ENCODE measurements at regions not wholly inside any gene's neighbourhood (a gene's known extent, or its start where the extent isn't known, plus 50 kb on each side); places are given as distances from the start of the nearest gene placed in this dataset.
"Not testable (repeated sequence)": the region's sequence is repeated elsewhere in the genome, so short reads cannot be mapped to it uniquely, and the experiment has no call there.

DNA sequence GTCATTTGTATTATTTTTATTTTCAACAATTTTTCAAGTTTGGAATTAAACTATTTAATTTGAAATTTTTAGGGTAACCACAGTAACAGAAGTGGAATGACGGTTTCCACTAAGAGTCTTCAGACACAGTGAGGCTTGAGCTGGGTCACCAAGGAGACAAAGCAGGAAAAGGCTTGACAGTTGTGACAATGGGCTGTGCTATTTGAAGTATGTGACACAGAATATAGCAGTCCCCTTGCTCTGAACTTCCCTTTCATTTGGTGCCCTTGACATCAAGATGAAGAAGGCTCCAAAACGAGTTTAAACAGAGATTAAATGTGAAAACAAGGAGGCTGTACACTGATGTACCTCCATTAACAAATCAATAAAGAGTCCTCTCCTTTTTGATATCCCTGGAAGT lies 265.4 kb upstream of the DLGAP1 start:
- WGBS, 2 donors = 28 to 34% methylated on average over 2 of the region's 2 CpGs
- Histone ChIP-seq H3K27me3 (no peaks in the 10 kb centered on the region), H3K4me3 (replicated peaks in 1 of 3) (no peak overlapping the region), H3K4me1 (no peaks in the 10 kb centered on the region), H3K9me3 (no peaks in the 10 kb centered on the region), H3K36me3 (no peaks in the 10 kb centered on the region), H3K27ac (no peak overlapping the region)
- DNase-seq = no peak
- TF ChIP-seq CTCF (IDR thresholded peaks at IDR 0.05) (no peak), POLR2A (IDR thresholded peaks at IDR 0.05) (no peak)
- intact Hi-C loops (cut with DNase I) = no loop called here

- no peak for DNase-seq
- WGBS, 2 donors = 76 to 88% methylated on average over 1 of the region's 1 CpG
- Histone ChIP-seq H3K36me3 (no peaks in the 10 kb centered on the region), H3K4me3 (replicated peaks in 1 of 3) (no peak overlapping the region), H3K27me3 (no peaks in the 10 kb centered on the region), H3K4me1 (no peaks in the 10 kb centered on the region), H3K27ac (no peak overlapping the region), H3K9me3 (no peaks in the 10 kb centered on the region)
- intact Hi-C loops (cut with DNase I) = no loop called here
- no peak for TF ChIP-seq POLR2A (IDR thresholded peaks at IDR 0.05)
- TF ChIP-seq CTCF (IDR thresholded peaks at IDR 0.05) = no peak
These were observed 250.8 kb upstream of the DLGAP1 start for GRCh38 chr18:4705894-4706293.

DNA sequence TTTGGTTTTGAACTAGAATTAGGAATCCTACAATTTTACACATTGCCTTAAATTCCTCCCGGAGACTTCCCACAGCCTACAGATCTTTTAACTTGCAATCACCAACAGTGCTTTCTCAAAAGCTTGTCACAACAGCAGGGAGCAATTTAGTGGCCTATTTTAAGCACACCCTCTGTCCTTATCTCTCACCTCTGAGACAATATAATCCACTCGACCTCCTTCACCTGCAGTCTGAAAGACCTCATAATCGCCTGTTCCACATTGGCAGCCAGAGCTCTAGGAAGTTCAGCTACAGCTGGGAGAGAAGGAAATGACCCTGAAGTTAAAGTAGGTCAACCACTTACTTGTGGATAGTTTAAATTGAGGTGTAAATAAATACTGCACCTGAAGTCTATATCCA lies 249.7 kb upstream of the DLGAP1 start:
- no peaks in the 10 kb centered on the region for H3K36me3 ChIP-seq
- no peak for TF ChIP-seq CTCF (IDR thresholded peaks at IDR 0.05)
- no peak for TF ChIP-seq POLR2A (IDR thresholded peaks at IDR 0.05)
- WGBS, 2 donors = 5 to 19% methylated on average over 3 of the region's 3 CpGs
- H3K4me1 ChIP-seq = no peaks in the 10 kb centered on the region
- H3K27ac ChIP-seq = no peak overlapping the region
- intact Hi-C loops (cut with DNase I) = no loop called here
- no peak for DNase-seq
- H3K27me3 ChIP-seq = no peaks in the 10 kb centered on the region
- no peaks in the 10 kb centered on the region for H3K9me3 ChIP-seq
- H3K4me3 ChIP-seq (replicated peaks in 1 of 3) = no peak overlapping the region

DNA sequence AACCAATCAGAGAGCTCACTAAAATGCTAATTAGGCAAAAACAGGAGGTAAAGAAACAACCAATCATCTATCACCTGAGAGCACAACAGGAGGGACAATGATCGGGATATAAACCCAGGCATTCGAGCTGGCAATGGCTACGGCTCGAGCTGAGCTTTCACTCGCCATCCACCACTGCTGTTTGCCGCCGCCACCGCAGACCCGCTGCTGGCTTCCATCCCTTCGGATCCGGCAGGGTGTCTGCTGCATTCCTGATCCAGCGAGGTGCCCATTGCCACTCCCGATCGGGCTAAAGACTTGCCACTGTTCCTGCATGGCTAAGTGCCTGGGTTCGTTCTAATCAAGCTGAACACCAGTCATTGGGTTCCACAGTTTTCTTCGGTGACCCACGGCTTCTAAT lies 236.7 kb upstream of the DLGAP1 start:
- Histone ChIP-seq H3K4me3 (replicated peaks in 1 of 3) (no peak overlapping the region), H3K9me3 (no peaks in the 10 kb centered on the region), H3K36me3 (no peaks in the 10 kb centered on the region), H3K4me1 (no peaks in the 10 kb centered on the region), H3K27ac (no peak overlapping the region), H3K27me3 (no peaks in the 10 kb centered on the region)
- 79 to 89% methylated on average over 17 of the region's 17 CpGs for WGBS, 2 donors
- intact Hi-C loops (cut with DNase I) = no loop called here
- no peak for DNase-seq
- TF ChIP-seq CTCF (IDR thresholded peaks at IDR 0.05) (no peak), POLR2A (IDR thresholded peaks at IDR 0.05) (no peak)

DNA sequence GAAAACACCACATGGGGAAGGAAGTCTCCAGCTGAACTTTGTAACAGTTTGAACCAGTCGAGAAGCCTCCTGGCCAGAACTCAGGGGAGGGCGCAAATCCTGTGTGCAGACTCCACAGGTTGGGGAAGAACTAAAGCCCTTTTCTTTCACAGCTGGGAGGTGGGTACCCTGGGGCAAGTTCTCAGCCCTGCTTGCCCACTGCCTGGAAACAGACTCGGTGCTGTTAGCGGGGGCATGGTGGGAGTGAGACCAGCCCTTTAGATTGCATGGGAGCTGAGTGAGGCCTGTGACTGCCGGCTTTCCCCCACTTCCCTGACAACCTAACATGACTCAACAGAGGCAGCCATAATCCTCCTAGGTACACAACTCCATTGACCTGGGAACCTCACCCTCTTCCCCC lies 223.6 kb upstream of the DLGAP1 start:
- H3K36me3 ChIP-seq; DNase-seq; H3K27me3 ChIP-seq; H3K4me1 ChIP-seq; H3K9me3 ChIP-seq; H3K4me3 ChIP-seq (replicated peaks in 1 of 3); intact Hi-C loops (cut with DNase I); H3K27ac ChIP-seq: not testable (repeated sequence)
- WGBS, 2 donors = 87 to 97% methylated on average over 5 of the region's 5 CpGs

DNA sequence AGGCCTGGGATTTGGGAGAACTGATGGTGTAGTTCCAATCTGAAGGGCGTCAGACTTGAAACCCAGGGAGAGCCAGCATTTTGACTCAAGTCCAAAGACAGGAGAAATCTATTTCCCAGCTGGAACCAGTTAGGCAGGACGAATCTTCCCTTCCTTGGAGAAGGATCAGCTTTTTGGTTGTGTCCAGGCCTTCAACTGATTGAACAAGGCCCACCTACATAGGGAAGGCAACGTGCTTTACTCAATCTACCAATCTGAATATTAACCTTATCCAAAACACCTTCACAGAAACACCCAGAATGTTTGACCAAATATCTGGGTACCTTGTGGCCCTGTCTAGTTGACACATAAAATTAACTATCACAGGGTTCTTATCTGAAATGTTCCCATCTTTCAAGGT lies 221.9 kb upstream of the DLGAP1 start:
- no peak for TF ChIP-seq POLR2A (IDR thresholded peaks at IDR 0.05)
- no peak for TF ChIP-seq CTCF (IDR thresholded peaks at IDR 0.05)

More for the DNA sequence above, 221.9 kb upstream of the DLGAP1 start:
- Histone ChIP-seq H3K4me1 (no peaks in the 10 kb centered on the region), H3K36me3 (no peaks in the 10 kb centered on the region), H3K9me3 (no peaks in the 10 kb centered on the region), H3K4me3 (replicated peaks in 1 of 3) (no peak overlapping the region), H3K27ac (no peak overlapping the region), H3K27me3 (no peaks in the 10 kb centered on the region)
- intact Hi-C loops (cut with DNase I) = no loop called here
- WGBS, 2 donors = 49 to 63% methylated on average over 3 of the region's 3 CpGs
- DNase-seq = no peak
